Esophagus muscularis mucosa (tissue), 4 donors: ENCODE measurements at regions not wholly inside any gene's neighbourhood (a gene's known extent, or its start where the extent isn't known, plus 50 kb on each side); places are given as distances from the start of the nearest gene placed in this dataset.
"Not testable (repeated sequence)": the region's sequence is repeated elsewhere in the genome, so short reads cannot be mapped to it uniquely, and the experiment has no call there.

Experiments
- DNase-seq: peaks from one replicate; pipeline ENCODE4 v3.0.0-alpha.2; 2017; ENCODE audit errors: extremely low spot score
- H3K27ac ChIP-seq, 4 donors: fragments of 200-600 bp; sonication (generic); replicated peaks in 1 of 4; 1 replicate in 3 of 4; 2 replicates in 1 of 4; pipeline ENCODE4 v1.5.1; 2016 to 2019; ENCODE audit warnings: mild to moderate bottlenecking in 1 of 4
- H3K27me3 ChIP-seq, 4 donors: fragments of 200-600 bp; sonication (generic); one replicate each; pipeline versions ENCODE4 v1.5.1 to v1.6.0; 2016 to 2019
- H3K36me3 ChIP-seq, 4 donors: fragments of 200-600 bp; sonication (generic); one replicate each; pipeline ENCODE4 v1.5.1; 2016 to 2019
- H3K4me1 ChIP-seq, 4 donors: fragments of 200-600 bp; sonication (generic); one replicate each; pipeline ENCODE4 v1.5.1; 2016 to 2019
- H3K4me3 ChIP-seq, 4 donors: fragments of 200-600 bp; sonication (generic); 1 replicate in 2 of 4; 2 replicates in 2 of 4; pipeline ENCODE4 v1.5.1; 2016 to 2019; ENCODE audit warnings: mild to moderate bottlenecking in 4 of 4, moderate library complexity in 1 of 4
- H3K9me3 ChIP-seq, 4 donors: fragments of 200-600 bp; sonication (generic); 1 replicate in 3 of 4; 2 replicates in 1 of 4; pipeline ENCODE4 v1.5.1; 2016 to 2019
- CTCF ChIP-seq, 3 experiments: fragments of 200-600 bp in 2 of 3; fragments of 450-650 bp in 1 of 3; sonication (generic) in 2 of 3; IDR thresholded peaks; one replicate each; pipeline ENCODE4 v1.5.1; 2017 to 2019; ENCODE audit warnings: antibody characterized with exemption in 3 of 3, mild to moderate bottlenecking in 2 of 3, moderate library complexity in 1 of 3
- EP300 ChIP-seq: sonication (generic); formaldehyde crosslinking; IDR thresholded peaks from one replicate; pipeline ENCODE4 v1.6.1; 2017; ENCODE audit warnings: antibody characterized with exemption
- POLR2A ChIP-seq: fragments of 450-650 bp; IDR thresholded peaks from one replicate; pipeline ENCODE4 v1.6.1; 2017; ENCODE audit warnings: antibody characterized with exemption, moderate library complexity, mild to moderate bottlenecking, low read depth
- POLR2AphosphoS5 ChIP-seq, 2 donors: sonication (generic); formaldehyde crosslinking; IDR thresholded peaks; one replicate each; pipeline ENCODE4 v1.6.1; 2017; ENCODE audit warnings: antibody characterized with exemption in 2 of 2
- WGBS: methylation state at CpG from one replicate; pipeline ENCODE4 v1.1.5; 2018; 5-methylcytosine and 5-hydroxymethylcytosine counted together
- intact Hi-C: fragments of 100-400 bp; cut with DNase I; formaldehyde crosslinking; loops from one replicate; pipeline ENCODE4 v1.15.1; 2023

- Histone ChIP-seq H3K36me3 (no peaks in the 10 kb centered on the region), H3K4me1 (no peaks in the 10 kb centered on the region), H3K9me3 (no peaks in the 10 kb centered on the region), H3K4me3 (no peak overlapping the region), H3K27me3 (no peaks in the 10 kb centered on the region), H3K27ac (no peak overlapping the region)
- no peak for DNase-seq
- 78% methylated on average over 4 of the region's 4 CpGs for WGBS
- no peak for TF ChIP-seq POLR2A
- TF ChIP-seq POLR2AphosphoS5 (IDR thresholded peaks at IDR 0.05), result no peak
- TF ChIP-seq EP300, result no peak
- no peak for TF ChIP-seq CTCF (IDR thresholded peaks at IDR 0.05)
- intact Hi-C loops, result no loop called here
Measured at GRCh38 chr14:62470935-62471334, 574.3 kb downstream of the KCNH5 start.

GRCh38 chr14:62491146-62491545 lies 554.1 kb downstream of the KCNH5 start:
- H3K4me1 ChIP-seq, result no peaks in the 10 kb centered on the region
- intact Hi-C loops, result no loop called here
- 75% methylated on average over 1 of the region's 1 CpG for WGBS
- H3K4me3 ChIP-seq, result no peak overlapping the region
- H3K27me3 ChIP-seq, result no peaks in the 10 kb centered on the region
- no peak for TF ChIP-seq POLR2A
- TF ChIP-seq POLR2AphosphoS5 (IDR thresholded peaks at IDR 0.05), result no peak
- TF ChIP-seq EP300, result no peak
- TF ChIP-seq CTCF (IDR thresholded peaks at IDR 0.05), result no peak
- H3K36me3 ChIP-seq, result no peaks in the 10 kb centered on the region
- peaks cover 0 to 10% (median 5%) of the 10 kb centered on the region in 4 donors for H3K9me3 ChIP-seq
- H3K27ac ChIP-seq, result no peak overlapping the region
- DNase-seq, result no peak

- peaks cover 0 to 22% (median 18%) of the 10 kb centered on the region in 4 donors for H3K9me3 ChIP-seq
- H3K36me3 ChIP-seq, result no peaks in the 10 kb centered on the region
- intact Hi-C loops, result no loop called here
- no peaks in the 10 kb centered on the region for H3K27me3 ChIP-seq
- no peak overlapping the region for H3K4me3 ChIP-seq
- no peak for DNase-seq
- TF ChIP-seq POLR2AphosphoS5 (IDR thresholded peaks at IDR 0.05) (no peak), POLR2A (no peak), CTCF (IDR thresholded peaks at IDR 0.05) (no peak), EP300 (no peak)
- H3K4me1 ChIP-seq, result no peaks in the 10 kb centered on the region
- 47% methylated on average over 1 of the region's 1 CpG for WGBS
- H3K27ac ChIP-seq, result no peak overlapping the region
Measured at GRCh38 chr14:62497708-62498107, 547.5 kb downstream of the KCNH5 start.

- no peak overlapping the region for H3K27ac ChIP-seq
- peaks cover 0 to 17% (median 13%) of the 10 kb centered on the region in 4 donors for H3K9me3 ChIP-seq
- WGBS, result 85% methylated on average over 1 of the region's 1 CpG
- intact Hi-C loops, result no loop called here
- H3K4me3 ChIP-seq, result no peak overlapping the region
- TF ChIP-seq POLR2A (no peak), POLR2AphosphoS5 (IDR thresholded peaks at IDR 0.05) (no peak), CTCF (IDR thresholded peaks at IDR 0.05) (no peak), EP300 (no peak)
- no peaks in the 10 kb centered on the region for H3K27me3 ChIP-seq
- H3K4me1 ChIP-seq, result no peaks in the 10 kb centered on the region
- H3K36me3 ChIP-seq, result no peaks in the 10 kb centered on the region
- DNase-seq, result no peak
Measured at GRCh38 chr14:62501021-62501750, 544.1 kb downstream of the KCNH5 start.

- Histone ChIP-seq H3K9me3 (peaks cover 0 to 5% (median 0%) of the 10 kb centered on the region in 4 donors), H3K27me3 (no peaks in the 10 kb centered on the region), H3K4me3 (no peak overlapping the region), H3K4me1 (no peaks in the 10 kb centered on the region), H3K27ac (no peak overlapping the region), H3K36me3 (no peaks in the 10 kb centered on the region)
- intact Hi-C loops, result no loop called here
- TF ChIP-seq POLR2AphosphoS5 (IDR thresholded peaks at IDR 0.05) (no peak), CTCF (IDR thresholded peaks at IDR 0.05) (no peak), POLR2A (no peak), EP300 (no peak)
- no peak for DNase-seq
- WGBS, result 86% methylated on average over 4 of the region's 4 CpGs
Measured at GRCh38 chr14:62505045-62505444, 540.2 kb downstream of the KCNH5 start.

GRCh38 chr14:62521309-62521708 lies 523.9 kb downstream of the KCNH5 start:
- DNase-seq, intact Hi-C loops, H3K4me1 ChIP-seq, H3K4me3 ChIP-seq, H3K36me3 ChIP-seq, H3K27ac ChIP-seq, H3K27me3 ChIP-seq: not testable (repeated sequence)
- H3K9me3 ChIP-seq, result peaks cover 0 to 20% (median 12%) of the 10 kb centered on the region in 4 donors
- WGBS, result 83% methylated on average over 7 of the region's 9 CpGs
